NCI-H1105 (cell line): ENCODE measurements at regions not wholly inside any gene's neighbourhood (a gene's known extent, or its start where the extent isn't known, plus 50 kb on each side); places are given as distances from the start of the nearest gene placed in this dataset.
"Not testable (repeated sequence)": the region's sequence is repeated elsewhere in the genome, so short reads cannot be mapped to it uniquely, and the experiment has no call there.

Source experiments
- DNase-seq: peaks from one replicate; lab custom pipeline; 2025; lab: John Stamatoyannopoulos, UW

DNA sequence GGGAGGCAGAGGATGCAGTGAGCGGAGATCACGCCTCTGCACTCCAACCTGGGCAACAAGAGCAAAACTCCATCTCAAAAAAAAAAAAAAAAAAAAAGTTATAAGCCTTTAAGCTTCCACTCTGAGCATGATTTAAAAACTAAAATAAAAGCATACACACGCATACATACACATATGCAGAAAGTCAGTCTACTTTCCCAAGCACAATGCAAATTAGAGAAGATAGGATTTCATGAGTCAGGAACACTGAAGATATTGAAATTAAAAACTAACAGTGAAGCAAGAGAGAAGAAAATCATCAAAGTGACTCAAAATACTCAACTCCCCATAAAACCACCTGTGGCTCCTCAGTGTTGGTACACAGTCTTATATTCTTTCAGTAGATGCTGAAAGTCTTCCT, 1009.5 kb upstream of the WWC1 start:
- DNase-seq: no peak

DNA sequence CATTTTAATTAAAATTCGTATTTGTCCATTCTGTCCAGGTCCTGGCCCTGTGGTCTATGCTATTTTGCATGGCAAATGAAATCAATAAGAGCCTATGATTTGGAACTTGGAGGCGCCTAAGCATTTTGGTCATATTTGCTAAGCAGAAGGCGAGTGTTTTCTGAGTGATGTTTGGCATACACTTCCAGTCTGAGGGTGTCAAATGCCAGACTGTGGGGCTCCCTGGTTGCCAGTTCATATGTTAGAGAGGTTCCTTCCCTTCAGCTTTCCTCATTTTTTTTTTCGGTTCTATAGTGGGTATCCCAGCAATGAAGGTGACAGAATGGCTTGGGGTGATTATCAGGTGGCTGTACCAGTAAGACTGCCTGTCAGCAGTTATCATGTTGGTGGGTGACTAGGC, 1007.8 kb upstream of the WWC1 start:
- DNase-seq: no peak

DNA sequence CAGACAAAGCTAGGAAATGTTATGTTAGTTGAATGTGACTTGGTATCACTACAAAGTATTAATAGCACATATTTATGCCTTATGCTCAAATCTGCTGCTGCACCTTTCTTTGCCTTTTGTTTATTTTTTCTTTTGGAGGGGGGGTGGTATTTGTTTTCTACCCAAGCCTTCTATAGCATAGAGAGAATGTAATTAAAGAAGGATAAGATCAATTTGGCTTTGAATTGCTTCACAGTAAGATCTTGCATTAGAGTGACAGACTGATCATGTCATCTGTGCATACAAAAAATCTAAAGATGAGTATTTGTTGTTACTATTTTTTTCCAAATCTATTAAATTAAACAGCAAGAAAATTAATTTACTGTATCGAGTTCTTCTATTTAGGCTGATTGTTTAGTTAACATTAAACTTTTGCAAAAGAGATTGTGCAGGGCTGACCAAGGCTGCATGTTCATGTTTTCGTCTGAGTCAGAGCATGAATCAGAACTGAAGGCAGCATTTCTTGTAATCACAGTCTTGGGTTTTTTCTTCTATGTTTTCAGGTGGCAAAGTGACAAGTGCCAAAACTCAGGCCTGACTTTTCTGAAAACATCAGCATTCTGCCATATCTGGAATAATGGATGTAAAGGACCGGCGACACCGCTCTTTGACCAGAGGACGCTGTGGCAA, 1007.1 kb upstream of the WWC1 start:
- DNase-seq: no peak

DNA sequence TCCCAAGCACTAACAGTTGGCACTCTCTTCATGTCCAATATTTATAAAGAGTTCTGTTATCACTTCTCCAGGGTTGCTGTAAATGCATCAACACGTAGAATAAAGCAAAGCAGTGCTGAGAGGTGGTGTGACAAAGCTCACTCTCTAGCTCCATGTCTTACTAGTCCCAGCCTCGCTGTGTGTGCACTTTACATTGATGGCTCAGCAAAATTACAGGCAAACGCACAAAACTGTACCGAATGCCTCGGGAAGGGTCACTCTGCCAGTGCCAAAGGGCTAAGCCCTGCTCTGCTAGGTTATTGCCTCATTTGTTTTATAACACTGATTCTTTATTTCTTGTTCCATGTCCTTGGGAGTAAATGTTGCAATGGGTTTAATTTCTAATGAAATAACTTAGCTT, 1005.9 kb upstream of the WWC1 start:
- DNase-seq: no peak

DNA sequence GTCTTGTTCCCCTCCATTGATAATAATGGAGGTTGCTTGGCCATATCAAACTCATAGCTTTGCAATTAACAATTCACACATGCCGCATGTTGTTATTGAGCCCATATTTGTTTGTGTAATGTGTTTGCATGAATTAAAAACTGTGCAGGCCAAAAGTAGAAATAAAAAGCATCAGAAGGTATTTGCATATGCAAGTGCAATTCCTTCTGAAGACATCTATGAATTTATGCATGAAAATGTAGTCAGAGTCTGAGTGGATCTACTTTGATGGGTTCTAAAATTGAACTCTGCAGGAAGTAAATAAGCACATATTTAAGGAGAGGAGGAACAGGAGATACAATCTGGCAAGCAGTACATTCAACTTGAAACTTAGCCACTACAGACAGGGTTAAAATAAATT, 1004.6 kb upstream of the WWC1 start:
- DNase-seq: no peak

DNA sequence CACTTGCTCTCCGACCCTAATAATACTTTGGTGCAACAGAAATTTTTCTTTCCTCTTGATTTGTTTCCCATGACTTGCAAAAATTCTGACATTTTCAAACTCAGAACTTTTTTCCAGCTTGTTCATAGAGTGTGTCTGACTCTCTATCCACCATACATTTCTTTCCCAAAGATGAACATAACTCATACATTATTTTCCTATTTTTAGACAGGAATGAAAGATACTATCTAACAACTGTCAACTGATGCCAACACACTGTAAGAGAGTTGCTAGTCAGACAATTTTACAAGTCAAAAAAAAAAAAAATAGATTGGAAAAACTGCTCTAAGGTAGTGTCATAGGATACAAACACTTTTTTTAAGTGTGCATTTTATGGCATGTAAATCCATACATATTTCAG, 1001.0 kb upstream of the WWC1 start:
- no peak for DNase-seq

DNA sequence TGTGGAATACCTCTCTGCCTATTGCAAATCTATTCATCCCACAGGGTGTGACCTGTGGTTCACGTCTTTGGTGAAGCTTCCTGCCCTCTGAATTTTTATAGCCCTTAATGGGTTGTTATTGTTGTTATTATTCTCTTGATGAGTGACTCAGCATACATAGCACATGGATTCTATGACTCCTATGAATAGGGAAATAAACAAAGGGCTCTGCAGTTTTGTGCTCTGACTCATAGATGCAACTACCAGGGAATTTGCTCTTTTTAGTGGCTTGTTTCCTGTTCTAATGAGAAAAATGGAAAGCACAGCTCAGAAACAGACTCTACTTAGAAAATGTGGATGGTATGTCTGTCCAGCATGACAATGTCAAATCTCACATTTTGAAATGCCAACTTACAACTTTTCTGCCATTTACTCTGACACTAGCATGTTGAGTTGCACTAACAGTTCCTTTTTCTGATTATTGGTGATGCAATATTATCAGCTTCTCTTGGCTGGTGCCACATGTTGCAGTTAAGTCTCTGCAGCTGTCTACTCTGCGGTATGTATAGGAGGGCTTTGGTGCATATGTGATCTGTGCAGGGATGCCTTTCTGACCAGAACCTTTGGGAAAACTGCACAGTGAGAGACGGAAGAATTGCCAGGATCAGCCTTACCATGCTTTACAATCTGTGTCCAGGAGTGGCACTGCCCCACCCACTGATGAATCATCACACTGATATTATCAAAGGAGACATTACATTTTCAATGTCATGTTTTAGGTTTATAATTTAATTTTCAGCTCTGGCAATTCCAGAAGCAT, 996.4 kb upstream of the WWC1 start:
- DNase-seq: no peak

DNA sequence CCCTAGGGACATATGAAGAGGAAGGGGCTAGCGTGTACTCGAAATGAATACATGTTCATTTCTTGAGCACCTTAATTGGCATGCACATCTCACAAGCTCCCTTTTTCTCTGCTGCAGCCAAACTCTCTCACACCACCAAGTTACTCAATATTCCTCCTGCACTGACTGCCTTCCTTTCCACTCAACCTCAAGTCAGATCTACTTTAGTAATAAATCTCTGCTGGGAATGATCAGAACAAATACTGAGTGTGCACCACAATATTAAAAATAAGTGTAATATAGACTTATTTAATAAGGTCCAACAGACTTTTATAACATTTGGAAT, 995.8 kb upstream of the WWC1 start:
- no peak for DNase-seq

DNA sequence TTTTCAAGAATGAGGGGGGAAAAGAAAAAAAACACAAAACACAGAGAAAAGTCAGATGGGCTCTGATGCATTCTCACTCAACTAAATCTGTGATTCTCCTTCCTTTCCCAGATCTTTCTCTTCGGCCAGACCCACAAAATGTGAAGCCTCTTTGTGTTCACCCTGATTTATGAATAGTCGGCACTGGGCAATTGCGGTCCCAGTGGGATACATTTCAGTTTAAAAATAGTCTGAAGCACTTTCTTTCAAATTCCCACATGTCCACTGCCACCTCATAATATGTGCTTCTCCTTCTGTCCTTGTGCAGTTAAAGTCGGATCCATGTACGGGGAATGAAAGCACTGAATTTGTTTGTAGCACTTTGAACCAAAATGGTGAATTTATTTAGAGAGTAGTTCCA, 995.4 kb upstream of the WWC1 start:
- no peak for DNase-seq

DNA sequence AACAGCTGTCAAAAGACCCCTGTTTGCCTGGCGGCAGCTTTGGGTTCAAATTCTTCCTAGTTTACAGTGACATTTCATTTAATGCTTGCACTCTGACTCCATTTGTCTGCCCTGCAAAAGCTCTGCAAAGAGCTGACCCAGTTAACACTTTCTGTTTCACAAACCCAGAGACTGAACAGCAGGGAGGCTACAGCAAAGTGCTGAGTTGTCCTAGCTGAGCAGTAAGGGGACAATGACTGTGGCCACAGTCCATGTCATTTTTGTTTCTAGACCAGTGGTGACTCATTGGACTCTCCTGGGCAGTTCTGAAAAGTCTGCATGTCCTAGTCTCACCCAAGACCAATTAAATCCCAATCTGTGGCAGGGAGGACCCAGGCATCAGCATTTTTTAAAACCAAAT, 994.8 kb upstream of the WWC1 start:
- DNase-seq: no peak

DNA sequence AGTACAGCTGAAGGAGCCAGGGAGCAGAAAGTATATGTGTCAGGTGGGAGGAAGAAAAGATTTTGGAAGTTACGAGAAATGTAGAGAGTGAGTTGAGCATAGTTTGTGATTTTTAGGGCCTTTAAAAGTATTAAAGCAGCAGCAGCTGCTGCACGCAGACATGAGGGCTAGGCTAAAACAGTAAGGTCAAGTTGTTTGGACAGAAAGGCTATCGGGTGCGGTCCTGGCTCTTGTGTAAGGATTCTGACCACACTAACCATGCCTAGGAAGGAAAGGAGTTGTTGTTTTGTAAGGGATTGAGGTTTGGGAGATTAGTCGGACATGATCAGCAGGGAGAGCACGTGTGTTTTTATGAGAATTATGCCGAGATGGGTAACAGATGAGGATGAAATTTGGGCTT, 991.6 kb upstream of the WWC1 start:
- DNase-seq: not testable (repeated sequence)

DNA sequence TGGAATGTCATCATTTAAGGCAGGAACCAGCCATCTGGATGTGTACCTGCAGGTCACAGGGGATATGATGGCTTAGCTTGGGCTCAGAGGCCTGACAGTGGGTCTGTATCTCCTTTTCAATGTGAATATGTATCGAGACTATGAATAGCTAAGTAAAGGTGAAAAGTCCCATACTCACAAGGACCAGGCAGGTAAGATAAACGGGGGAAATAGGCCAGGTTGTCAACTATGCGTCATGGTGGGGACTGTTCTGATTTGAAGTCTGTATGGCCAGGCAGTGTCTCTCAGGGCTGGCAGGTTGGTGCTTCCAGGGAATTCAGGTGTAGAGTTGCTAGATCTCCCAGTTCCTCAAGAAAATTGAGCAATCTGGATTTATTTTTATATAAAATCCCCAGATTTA, 987.9 kb upstream of the WWC1 start:
- DNase-seq: no peak

DNA sequence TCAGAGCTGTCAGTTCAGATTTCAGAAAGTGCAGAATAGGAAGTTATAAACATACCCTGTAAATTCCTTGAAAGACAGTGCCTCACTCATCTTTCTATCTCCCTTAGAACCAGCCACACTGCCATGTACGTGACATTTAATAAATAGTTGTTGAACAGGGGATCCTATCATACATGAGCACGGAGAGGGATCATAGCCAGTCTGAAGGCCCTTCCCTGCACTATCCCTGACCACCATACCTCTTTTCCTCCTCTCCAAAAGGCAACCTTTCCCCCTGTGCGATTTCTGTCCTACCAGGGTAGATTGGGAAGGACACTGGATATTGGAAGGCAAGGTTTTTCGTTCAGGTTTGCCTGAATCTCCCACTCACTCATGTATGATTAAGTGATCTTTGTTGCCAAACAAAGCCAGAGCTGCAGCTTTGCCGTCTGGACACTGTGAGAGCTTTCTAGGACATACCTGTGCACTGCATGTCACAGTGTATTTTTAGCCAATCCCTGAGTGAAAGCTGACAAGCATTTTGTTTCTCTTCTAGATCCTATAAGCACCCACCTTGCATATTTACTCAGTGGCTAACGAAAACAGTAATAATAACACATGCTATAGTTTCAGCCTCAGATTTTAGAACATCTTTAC, 986.5 kb upstream of the WWC1 start:
- no peak for DNase-seq

DNA sequence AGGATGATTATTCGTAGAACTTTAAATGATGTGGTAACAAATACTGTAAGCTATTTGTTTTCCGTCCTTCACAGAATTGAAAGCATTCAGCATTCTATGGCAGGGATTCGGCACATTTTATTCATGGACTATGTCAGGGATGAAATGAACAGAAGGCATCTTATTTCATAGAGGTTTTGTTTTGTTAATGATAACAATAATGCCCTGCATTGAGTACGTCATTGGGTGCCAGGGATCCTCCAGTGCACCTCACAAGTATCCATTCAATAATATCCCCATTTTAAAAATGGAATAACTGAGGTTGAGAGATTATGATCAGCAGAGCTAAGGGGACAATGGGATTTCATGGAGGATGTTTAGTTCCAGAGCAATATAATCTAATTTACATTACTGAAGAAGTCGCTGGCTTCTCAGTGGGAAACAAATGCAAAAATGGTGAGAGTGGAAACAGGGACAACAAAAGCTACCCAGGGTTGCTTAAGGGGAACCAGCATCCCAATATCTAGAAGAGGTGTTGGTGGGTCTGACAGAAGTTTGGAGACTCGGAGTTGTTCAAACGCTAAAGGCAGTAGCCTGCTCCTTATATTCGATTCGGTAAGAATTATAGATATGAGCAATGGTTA, 985.7 kb upstream of the WWC1 start:
- no peak for DNase-seq

DNA sequence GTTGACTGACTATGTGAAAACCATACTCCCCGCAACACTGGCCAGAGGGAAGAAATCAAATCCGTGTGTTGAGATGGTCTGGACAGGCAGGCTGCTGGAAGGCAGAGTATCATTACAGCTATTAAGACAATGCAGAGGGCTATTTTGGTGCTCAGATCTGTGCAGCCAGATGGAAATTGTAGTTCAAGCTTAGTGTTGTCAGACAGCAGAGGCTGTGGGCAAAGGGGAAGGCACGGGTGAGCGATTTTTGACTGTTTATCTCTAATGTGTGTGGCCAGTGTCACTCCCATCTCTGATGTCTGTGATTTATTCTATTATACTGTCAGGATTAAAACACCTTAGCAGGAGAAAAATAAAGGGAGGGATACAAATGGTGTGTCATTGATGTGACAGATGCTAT, 984.4 kb upstream of the WWC1 start:
- DNase-seq: no peak

DNA sequence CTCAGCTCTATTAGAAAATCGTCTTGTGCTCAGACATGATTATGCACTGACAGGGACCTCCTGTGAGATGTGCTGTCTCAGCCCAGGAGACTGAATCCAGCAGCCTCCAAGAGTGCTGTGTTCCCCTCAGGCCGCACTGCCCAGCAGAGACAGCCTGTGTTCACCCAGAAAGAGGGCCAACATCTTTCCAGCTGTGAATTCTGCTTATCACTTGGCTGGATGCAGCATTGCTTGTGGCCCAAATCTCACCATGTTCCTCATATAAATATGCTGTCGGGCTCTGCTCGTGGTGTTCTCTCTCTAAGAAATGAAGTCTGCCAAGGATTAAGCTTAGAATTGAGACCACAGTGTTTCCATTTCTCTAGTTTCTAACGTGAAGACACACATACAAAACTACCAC, 983.0 kb upstream of the WWC1 start:
- DNase-seq: no peak

DNA sequence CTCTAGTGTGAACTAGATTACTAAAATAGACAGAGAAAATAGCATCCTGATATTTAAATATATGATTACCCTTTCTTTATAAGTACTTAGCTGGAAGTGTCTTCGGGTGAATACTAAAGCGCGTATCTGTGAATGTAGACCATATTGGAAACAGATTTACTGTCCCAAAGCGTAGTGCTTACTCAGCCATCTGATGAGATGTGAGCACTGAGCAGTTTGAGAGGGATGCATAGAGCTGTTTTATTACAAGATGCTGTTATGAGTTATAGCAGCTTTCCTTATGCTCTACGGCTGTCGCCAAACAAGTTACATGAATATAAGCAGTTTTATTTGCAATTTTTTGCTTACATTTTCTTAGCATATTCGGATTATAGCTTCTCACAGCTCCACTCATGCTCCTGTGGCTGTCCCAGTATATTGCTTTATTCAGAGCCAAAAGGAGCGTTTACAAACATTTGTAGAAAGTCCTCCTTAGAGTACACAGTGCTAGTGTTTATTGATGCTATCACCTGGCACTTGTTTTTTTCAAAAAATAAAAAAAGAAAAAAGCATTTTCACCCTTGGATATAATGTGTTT, 981.4 kb upstream of the WWC1 start:
- DNase-seq: no peak

DNA sequence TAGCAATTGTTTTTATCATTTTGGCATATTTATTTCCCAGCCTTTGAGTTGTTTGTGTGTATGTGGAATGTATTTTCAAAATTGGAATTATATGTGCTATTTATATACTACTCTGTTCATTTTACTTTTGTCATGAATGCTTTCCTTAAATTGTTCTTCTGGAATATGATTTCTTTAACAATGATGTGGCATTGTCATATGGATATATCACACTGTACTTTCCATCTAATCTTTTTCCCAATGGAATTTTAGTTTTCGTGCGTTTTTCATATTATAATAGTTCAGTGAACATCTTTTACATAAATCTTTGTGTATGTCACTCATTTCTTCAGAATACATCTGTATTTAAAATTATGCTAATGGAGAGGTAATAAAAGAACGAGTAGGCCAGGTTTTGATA, 980.1 kb upstream of the WWC1 start:
- DNase-seq: no peak

DNA sequence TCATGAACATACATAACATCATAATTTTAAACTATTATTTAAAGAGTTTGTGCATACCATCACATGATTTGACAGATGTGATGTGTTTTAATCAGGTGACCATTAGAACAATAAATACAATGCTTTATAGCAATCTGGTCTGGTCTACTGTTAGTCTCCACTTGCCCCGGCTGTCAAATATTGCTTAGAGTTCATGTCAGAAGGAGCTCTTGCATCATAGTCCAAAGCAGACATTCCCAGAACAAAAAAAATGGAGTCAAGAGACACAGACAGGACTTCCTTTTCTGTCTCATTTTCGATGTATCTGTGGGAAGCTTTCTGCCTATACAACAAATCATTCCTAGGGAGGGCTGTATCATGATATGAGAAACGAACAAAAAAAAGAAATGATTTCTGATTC, 979.2 kb upstream of the WWC1 start:
- DNase-seq: no peak

DNA sequence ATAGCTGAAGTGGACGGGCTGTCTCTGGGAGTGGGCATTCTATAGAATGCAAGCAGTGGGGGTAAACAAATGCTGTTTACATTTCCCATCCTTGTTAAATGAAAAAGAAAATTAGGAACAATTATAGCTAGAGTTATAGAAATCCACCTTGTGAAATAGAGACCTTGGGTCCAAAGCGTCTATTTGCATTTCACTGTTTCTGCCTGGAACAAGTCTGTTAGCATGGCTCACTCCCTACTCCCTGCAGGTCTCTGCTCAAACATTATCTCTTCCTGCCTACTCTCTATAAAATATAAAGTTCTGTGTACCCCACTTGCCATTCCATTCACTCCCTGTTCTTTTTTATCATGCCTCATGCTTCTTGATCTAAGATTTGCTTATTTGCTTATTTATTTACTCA, 975.7 kb upstream of the WWC1 start:
- no peak for DNase-seq

DNA sequence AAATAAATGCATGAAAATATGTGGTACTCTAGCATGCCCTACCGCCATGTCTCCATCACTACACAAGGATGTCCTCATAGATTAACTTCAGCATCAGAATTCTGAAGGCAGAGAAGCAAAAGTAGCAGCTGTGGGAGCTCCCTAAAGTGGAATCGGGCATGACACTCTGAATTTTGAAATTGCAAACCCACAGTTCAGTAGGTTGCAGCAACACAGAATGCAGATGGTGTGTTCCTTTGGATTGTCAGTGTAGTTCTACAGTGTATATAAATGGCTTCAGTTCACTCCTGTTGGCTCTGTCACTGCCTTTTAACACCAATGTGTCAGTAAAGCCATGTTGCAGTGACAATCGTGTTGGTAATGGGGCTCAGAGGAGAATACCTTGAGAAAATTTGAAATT, 973.6 kb upstream of the WWC1 start:
- no peak for DNase-seq

DNA sequence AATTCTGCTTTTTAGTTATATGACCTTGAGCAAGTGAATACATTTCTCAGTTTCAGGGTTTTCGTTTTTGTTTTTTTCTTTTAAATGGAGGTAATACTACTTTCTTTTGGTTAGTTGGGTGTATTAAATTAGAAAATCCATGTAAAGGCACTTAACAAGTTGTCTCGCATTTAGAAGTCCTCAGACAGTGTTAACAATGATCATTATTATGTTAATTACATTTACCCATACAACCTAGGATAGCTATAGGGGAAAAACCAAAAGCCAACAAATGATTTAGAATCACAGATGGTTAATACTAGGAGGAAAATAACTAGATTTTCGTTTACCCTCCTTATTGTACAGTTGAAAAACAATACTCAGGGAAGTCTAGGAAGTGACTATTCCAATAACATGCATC, 972.2 kb upstream of the WWC1 start:
- DNase-seq: no peak

DNA sequence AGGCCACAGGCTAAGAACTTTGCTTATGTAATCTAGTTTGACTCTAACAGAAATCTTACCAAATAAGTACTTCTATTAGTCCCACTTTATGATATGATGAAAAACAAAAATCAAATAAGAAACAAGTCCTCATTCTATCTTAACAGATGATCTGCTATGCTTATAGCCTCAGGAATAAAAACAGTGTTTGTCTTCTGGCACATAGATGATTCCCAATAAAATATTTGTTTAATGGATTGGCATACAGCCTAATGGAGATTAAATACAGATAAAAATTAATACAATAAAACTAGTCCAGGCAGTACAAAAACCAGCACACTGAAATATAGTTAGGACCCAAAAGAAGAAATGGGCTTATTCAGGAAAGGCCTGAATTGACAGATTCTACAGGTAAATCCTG, 971.4 kb upstream of the WWC1 start:
- no peak for DNase-seq
